ENCODE measurements at regions not wholly inside any gene's neighbourhood (a gene's known extent, or its start where the extent isn't known, plus 50 kb on each side); places are given as distances from the start of the nearest gene placed in this dataset.

DNA sequence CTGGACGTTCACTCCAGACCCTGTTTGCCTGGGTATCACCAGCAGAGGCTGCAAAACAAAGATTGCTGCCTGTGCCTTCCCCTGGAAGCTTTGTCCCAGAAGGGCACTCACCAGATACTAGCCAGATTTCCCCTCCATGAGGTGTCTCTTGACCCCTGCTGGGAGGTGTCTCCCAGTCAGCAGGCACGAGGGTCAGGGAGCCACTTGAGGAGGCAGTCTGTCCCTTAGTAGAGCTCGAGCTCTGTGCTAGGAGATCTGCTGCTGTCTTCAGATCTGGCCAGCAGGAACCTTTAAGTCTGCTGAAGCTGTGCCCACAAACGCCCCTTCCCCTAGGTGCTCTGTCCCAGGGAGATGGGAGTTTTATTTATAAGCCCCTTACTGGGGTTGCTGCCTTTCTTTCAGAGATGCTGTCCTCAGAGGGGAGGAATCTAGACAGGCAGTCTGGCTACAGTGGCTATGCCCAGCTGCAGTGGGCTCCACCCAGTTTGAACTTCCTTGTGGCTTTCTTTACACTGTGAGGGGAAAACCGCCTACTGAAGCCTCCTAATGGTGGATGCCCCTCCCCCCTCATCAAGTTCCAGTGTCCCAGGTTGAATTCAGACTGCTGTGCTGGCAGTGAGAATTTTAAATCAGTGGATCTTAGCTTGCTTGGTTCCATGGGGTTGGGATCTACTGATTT, 253.9 kb downstream of the SPATA31D1 start:
- no peak overlapping the region for H3K4me3 ChIP-seq (ENCODE audit: control insufficient read depth, low read depth, low read length)
- TF ChIP-seq, protein P1, sequence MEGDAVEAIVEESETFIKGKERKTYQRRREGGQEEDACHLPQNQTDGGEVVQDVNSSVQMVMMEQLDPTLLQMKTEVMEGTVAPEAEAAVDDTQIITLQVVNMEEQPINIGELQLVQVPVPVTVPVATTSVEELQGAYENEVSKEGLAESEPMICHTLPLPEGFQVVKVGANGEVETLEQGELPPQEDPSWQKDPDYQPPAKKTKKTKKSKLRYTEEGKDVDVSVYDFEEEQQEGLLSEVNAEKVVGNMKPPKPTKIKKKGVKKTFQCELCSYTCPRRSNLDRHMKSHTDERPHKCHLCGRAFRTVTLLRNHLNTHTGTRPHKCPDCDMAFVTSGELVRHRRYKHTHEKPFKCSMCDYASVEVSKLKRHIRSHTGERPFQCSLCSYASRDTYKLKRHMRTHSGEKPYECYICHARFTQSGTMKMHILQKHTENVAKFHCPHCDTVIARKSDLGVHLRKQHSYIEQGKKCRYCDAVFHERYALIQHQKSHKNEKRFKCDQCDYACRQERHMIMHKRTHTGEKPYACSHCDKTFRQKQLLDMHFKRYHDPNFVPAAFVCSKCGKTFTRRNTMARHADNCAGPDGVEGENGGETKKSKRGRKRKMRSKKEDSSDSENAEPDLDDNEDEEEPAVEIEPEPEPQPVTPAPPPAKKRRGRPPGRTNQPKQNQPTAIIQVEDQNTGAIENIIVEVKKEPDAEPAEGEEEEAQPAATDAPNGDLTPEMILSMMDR (conservative IDR thresholded peaks at IDR 0.05; ENCODE audit: control insufficient read depth, insufficient read depth, low read depth, low read length): no peak
- no peak for DNase-seq (ENCODE audit: low read depth)

GRCh38 chr9:82247318-82247717, 258.7 kb downstream of the SPATA31D1 start:
- peak; percentile 24 for DNase-seq (ENCODE audit: low read depth)
- H3K4me3 ChIP-seq (ENCODE audit: control insufficient read depth, low read depth, low read length): no peak overlapping the region

DNA sequence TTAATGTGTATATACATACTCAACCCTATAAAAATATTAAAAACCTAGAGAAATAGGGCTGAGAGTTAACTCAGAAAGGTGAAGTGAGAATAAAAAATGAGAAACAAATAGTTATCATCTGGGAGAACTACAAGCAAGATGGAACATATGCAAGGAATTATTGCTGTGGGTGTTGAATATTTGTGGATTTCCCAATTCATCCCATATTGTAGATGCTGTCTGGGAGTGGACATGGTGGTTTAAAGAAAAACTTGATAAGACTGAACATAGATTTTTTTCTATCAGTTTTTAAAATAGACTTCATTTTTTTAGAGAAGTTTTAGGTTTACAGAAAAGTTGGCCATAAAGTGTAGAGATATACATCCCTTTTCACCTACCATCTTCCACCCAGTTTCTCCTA, 263.5 kb downstream of the SPATA31D1 start:
- DNase-seq (ENCODE audit: low read depth): no peak
- H3K4me3 ChIP-seq (ENCODE audit: control insufficient read depth, low read depth, low read length): no peak overlapping the region
- TF ChIP-seq, protein P1 (conservative IDR thresholded peaks at IDR 0.05; ENCODE audit: control insufficient read depth, insufficient read depth, low read depth, low read length): no peak

More at GRCh38 chr9:82247318-82247717, 258.7 kb downstream of the SPATA31D1 start:
- TF ChIP-seq, protein P1 (conservative IDR thresholded peaks at IDR 0.05; ENCODE audit: control insufficient read depth, insufficient read depth, low read depth, low read length): no peak

- no peak overlapping the region for H3K4me3 ChIP-seq (ENCODE audit: control insufficient read depth, low read depth, low read length)
- TF ChIP-seq, protein P1 (conservative IDR thresholded peaks at IDR 0.05; ENCODE audit: control insufficient read depth, insufficient read depth, low read depth, low read length): no peak
- no peak for DNase-seq (ENCODE audit: low read depth)
These were observed 266.2 kb downstream of the SPATA31D1 start for GRCh38 chr9:82254646-82255367.

GRCh38 chr9:82255481-82256176, 267.1 kb downstream of the SPATA31D1 start:
- no peak overlapping the region for H3K4me3 ChIP-seq (ENCODE audit: control insufficient read depth, low read depth, low read length)
- TF ChIP-seq, protein P1 (conservative IDR thresholded peaks at IDR 0.05; ENCODE audit: control insufficient read depth, insufficient read depth, low read depth, low read length): no peak
- DNase-seq (ENCODE audit: low read depth): no peak

DNA sequence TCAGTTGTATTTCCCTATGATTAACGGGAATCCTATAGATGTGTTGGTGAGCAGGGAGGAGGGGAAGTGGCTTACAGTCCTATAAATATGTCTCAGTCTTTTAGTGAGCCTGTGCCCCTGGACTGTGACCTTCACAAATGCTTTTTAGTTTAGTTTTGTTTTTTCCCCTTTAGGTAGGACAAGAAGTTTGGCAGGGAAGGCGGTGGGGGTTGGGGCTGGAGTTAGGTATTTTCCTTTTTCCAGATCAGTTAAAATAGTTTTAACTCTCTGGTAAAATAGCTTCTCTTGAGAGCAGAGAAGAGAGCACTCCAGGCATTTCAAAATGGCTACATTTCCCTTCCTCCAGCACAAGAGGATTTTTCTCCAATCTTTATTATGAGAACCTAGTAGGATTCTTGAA, 272.1 kb downstream of the SPATA31D1 start:
- no peak for DNase-seq (ENCODE audit: low read depth)
- H3K4me3 ChIP-seq (ENCODE audit: control insufficient read depth, low read depth, low read length): no peak overlapping the region
- TF ChIP-seq, protein P1 (conservative IDR thresholded peaks at IDR 0.05; ENCODE audit: control insufficient read depth, insufficient read depth, low read depth, low read length): no peak

Measured in fibroblast of mammary gland (primary cell).